SKM-1 (cell line): ENCODE measurements at regions not wholly inside any gene's neighbourhood (a gene's known extent, or its start where the extent isn't known, plus 50 kb on each side); places are given as distances from the start of the nearest gene placed in this dataset.

ENCODE experiments used
- DNase-seq: peaks from one replicate; lab custom pipeline; 2025; ENCODE audit not compliant: unreplicated experiment; lab: John Stamatoyannopoulos, UW

DNA sequence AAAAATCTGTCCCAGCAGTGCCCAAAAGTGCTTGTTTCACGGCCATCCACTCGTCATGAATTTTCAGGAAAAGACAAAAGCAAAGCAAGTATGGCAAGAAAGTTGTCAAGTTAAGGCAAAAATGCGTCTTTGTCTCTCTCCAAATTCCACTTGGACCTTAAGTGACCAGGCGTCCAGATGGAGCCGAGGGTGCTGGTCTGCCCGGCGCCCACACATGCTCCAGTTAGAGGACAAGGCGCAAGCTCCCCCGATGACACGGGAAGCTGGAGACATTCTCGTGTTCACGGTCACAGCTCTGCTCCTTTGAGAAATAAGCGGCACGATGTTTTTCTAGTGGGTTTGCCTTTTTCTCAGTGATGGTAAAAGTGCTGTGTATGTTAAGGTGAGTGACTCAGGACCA is 219.0 kb downstream of the BRD1 start:
- DNase-seq: no peak

DNA sequence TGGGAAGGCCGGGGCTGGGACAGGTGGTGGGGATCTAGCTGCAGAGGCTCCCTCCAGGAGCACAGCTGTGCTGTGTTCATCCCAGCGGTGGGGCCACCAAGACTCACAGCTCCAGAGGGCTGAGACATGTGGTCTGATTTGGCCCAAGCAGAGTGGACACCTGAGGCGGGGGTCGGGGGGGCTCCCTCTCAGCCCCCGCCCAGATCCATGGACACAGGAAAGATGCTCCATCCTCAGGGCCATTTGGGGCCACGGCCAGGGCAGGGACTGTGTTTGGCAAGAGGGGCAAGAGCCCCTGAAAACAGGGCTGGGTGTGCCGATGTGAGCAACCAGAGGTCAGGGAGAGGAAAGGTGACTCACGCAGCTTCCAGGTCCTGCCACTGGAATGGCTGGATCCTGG is 219.4 kb downstream of the BRD1 start:
- no peak for DNase-seq

DNA sequence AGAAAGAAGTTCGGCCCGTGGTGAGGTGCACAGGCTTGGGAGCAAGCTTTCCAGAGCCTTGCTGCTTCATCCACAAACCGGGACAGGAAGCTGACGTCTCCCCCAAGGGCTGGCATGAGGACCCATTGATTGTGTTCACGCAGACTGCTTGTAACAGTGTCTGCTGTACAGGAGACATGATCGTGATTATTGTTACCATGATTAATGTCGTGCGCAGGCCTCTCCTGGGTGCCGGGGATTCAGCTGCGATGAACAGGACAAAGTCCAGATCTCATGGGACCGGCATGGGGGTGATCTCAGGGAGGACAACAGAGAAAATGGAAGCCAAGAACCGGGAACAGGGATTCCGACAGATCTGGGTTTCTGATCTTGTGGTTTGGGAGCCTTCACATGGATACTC is 219.9 kb downstream of the BRD1 start:
- no peak for DNase-seq

DNA sequence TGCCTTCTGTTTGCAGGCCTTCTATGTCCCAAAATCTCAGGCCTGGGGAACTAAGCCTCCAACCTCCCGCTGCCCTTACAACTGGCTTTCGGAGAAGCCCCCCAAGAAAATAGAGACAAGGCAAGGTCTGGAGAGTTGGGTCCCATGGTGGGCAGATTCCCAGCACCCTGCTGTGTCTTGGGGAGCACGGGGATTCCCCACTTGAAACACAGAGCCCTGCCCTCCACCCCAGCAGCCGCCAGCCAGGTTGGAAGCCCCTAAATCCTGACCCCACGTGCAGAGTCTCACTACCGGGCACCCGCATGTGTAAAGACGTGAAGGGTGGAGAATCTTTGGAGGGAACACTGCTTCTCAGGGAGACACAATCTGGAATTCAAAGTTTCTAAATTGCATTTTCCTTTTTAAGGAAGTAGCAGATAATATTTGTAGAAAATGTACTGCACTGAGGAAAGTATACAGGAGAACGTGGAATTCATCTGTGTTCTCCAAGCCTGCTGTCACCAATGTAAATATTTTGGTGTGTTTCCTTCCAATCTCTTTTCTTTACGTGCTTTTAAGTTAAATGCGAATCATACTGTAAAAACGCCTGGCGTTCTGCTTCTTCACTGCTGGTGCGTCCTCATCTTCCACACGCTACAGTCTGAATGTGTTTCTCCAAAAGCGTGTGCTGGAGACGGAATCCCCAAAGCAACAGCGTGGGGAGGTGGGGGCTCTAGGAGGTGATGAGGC is 220.9 kb downstream of the BRD1 start:
- no peak for DNase-seq

DNA sequence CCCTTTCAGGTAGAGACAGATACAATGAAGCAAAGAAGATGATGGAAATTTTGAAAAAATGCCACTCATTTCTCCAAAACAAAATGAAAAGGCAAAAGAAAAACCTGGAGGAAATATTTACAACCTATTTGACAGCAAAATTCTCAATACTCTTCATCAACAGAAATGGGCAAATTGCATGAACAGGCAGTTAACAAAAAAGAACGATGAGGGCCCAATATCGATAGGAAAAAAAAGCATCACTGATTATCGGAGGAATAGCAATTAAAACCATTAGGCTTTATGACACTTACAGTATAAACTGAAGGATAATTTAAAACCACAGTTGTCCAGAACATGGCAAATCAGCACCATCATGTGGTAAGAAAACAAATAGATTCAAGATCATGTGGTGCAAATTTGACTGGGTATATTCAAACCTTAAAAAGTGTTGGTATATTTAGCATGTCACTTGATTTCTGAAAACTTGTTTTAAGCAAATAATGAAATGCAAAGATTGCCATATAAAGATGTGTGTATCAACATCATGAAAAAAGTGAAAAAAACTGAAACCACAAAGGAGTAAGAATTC is 222.9 kb downstream of the BRD1 start:
- no peak for DNase-seq

DNA sequence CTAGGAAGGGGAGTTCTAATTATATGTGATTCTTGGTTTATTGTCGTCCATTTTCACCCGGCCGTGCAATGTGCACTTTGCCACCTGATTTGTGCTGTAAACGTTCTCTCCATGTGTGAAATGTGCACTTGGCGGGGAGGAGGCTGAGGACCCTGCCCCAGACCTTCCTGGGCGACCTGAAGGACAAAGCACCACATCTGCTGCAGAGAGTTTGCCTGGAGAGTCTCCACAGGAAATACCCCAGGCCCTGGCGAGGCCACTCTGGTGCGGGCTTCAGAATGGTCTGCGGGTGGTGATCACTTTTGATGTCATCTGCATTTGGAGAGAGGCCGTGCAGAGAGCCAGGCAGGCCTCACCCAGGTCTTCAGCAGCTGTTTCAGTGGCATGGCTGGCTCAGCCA is 224.7 kb downstream of the BRD1 start:
- DNase-seq: no peak

DNA sequence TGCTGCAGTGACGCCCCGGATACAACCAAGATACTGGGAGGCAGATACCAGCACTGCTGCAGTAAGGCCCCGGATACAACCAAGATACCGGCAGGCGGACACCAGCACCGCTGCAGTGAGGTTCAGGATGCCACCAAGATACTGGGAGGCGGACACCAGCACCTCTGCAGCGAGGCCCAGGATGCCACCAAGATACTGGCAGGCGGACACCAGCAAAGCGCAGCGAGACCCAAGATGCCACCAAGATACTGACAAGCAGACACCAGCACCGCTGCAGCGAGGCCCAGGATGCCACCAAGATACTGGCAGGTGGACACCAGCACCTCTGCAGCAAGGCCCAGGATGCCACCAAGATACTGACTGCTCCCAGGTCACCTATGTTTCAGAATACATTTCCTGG is 225.2 kb downstream of the BRD1 start:
- DNase-seq: no peak

DNA sequence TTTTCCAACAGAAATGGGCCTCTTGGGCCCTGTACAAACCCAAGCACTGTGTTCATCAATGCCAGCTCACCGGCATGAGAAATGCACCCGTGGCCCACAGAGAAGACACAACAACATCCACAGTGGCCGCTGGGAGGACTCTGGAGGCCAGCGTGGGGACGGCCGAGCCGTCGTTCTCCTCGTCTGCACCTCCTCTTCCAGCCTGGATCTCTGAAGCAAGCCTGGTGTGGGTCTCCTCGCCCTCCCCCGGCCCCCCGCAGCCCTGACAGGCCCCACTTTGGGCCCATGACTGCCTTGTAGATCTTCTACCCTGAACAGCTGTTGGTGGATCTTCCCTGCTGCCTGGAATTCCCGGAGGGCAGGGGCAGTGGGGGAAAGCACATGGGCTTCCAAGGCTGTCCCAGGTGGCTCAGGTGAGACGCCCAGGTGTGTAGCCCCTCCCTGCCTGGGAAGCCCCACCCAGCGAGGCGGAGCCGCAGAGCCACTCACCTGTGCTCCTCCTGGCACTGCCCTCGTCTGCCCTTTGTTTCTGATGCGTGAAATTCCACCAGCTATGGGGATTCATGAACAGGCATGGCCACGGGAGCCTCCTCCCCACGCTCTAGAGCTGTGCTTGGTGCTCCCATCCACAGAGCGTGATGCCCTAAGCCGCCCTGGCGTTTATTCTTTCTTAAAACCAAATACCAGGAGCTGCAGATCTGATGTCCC is 225.9 kb downstream of the BRD1 start:
- no peak for DNase-seq

DNA sequence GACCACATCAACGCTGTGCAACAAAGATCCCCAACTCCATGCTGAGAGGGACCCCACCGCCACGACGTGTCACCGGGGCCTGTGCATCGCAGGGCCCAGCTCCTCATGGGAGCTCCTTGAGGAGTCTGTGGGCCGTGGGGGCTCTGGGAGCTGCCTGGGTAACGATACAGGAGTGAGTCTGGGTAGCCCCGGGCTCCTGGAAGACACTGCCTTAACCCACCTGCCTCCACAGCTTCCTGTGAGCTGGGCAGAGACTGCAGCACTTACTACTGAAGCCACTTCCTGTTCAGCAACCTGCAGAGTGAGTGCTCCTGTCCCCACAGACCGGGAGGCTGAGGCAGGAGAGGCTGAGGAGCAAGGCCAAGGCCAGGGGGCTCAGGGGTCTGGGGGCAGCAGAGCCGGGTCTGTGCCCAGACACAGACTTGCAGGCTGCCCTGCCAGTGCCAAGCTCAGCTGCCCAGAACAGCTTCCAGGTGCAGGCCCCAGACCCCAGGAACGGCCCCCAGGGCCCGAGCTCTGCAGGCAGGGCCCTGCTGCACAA is 226.7 kb downstream of the BRD1 start:
- no peak for DNase-seq

DNA sequence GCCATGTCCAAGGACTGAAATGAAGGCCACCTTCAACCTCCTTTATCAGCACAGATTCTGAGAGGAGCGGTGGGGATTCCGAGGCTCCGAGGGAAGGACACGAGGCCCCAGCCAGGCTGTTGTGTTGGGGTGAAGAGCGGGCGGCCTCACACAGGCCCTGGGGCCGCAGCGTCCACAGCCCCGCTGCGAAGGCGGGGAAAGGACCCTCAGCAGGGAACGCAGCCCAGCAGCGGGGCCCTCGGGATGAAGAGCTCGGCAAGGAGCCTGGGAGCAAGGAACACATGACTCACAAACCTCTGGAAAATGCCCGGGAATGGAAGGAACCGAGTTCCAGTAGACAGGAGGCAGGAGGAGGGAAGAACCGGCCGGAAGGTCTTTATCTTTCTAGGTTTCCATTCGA is 227.2 kb downstream of the BRD1 start:
- DNase-seq: no peak

DNA sequence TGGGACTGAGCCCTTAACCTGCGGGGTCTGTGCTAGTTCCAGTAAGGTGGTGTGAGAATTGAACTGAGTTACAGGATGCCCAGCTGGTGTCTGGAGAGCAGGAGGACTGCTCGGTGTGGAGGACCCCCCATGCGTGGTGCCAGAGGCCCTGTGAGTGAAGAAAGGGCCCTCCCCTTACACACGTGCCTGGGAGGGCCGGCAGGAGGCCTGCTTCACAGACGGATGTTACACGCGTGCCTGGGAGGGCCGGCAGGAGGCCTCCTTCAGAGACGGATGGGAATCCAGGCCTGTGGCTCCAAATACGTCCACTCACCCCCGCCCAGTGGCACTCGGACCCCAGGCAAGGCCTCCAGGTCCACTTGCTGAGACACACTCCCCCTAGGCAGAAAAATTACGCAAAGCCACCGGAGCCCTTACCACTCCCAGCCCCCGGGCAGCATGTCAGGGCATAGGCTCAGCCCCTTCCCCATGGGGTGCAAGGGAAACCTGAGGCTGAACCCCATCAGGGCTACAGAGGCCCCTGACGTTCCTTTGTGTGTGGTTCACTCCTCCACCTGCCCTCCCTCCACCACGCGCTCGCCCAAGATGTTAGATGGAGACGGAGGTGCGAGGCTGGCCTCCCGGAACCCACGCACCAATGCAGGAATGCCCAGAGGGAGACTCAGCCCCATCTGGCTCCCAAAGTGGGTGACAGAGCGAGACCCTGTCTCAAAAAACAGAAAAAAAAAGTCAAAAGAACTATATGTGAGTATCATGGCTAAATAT is 227.8 kb downstream of the BRD1 start:
- no peak for DNase-seq

DNA sequence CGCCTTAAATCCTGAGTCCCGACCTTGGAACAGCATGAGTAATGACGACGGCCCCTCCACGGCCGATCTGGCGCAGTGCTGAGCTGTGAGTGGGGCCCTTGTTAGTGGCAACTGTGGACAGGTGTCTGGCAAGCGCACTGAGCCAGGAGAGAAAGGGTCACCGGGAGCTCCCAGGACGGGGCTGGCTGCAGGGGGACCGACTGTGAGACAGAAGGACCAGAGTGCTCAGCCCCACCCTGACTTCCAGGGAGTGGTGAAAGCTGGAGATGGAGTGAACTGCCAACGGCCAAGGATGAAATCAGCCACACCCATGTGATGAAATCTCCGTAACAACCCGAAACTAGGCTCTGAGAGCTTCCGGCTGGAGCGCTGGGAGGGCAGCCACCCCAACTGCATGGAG is 228.6 kb downstream of the BRD1 start:
- DNase-seq: no peak

DNA sequence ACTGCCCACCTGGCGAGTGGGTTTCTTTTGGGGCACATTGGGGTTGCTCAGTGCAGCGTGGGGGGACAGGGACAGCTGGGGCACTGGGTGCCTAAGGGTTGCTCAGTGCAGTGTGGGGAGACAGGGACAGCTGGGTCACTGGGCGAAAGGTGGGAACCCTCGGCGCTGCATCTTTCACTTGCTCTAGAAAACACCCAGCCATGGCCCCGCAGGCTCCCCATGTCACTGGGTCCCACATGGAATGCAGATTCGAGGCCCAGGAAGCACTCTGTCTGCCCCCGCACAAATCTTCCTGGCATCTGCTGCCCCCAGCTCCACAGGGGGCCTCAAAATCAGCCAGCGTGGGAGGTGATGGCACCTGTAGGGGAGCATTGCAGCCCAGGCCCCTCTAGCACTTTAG is 229.3 kb downstream of the BRD1 start:
- no peak for DNase-seq

DNA sequence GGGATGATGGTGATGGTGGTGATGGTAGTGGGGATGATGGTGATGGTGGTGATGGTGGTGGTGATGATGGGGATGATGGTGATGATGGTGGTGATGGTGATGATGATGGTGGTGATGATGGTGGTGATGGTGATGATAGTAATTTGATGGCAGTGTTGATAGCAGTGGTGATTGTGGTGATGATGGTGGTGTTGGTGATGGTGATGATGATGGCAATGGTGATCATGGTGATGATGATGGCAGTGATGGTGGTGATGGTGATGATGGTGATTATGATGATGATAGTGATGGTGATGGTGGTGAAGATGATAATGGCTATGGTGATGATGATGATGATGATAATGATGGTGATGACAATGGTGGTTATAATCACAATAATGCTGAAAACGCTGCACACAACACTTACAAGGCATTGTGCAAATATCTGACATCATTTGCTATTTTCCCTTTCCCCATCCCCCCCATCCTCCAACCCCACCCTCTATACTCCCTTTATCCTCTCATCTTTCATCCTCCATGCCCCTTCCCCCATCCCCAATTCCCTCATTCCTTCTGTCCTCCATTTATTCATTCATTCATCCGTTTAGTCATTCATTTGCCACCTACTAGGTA is 230.1 kb downstream of the BRD1 start:
- no peak for DNase-seq

DNA sequence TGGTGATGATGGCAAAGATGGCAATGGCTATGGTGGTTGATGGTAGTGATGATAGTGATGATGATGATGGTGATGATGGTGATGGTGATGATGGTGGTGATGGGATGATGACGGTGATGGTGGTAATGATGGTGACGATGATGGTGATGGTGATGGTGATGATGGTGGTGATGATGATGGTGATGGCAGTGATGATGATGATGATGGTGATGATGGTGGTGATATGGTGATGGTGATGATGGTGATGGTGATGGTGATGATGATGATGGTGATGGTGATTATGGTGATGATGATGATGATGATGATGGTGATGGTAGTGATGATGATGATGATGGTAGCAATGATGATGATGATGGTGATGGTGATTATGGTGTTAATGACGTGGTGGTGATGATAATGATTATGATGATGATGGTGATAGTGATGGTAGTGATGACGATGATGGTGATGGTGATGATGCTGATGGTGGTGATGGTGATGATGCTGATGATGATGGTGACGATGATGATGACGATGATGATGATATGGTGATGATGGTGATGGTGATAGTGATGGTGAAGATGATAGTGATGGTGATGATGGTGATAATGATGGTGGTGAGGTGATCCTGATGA is 232.1 kb downstream of the BRD1 start:
- DNase-seq: no peak

DNA sequence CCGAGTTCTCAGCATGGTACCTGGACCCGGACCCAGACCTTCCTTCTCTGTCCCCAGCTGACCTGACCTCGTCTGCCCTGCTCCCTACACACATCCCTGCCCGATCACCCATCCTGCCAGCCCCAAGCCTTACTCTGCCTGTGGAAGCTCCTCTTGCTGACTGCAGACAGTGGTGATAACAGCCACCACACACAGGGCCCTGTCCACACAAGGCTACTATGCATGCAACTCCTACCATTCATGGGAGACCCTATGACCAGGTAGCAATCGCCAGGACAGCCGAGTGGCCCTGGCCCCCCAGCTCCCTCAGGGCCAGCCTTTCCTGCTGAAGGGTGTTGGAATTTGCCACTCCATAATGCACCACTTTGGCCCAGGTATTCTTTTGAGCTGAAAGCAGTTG is 233.6 kb downstream of the BRD1 start:
- DNase-seq: no peak

DNA sequence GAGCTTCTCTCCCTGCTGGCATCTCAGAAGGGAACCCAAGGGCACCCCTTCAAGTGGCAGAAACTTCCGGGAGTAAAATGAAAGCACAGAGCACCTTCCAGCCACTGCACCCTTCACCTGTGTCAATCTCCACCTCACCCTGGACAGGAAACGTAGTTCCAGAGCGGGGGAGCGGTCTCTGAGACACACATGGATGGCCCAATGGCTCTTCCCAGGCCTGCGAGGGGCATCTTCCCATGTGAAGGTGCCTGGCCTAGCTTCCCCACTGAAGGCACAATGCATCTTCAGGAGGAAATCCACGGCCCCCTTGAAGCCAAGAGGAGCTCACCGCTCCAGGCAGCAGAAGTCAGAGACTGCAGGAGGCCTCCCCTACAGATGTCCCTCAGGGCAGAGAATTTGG is 234.2 kb downstream of the BRD1 start:
- no peak for DNase-seq

DNA sequence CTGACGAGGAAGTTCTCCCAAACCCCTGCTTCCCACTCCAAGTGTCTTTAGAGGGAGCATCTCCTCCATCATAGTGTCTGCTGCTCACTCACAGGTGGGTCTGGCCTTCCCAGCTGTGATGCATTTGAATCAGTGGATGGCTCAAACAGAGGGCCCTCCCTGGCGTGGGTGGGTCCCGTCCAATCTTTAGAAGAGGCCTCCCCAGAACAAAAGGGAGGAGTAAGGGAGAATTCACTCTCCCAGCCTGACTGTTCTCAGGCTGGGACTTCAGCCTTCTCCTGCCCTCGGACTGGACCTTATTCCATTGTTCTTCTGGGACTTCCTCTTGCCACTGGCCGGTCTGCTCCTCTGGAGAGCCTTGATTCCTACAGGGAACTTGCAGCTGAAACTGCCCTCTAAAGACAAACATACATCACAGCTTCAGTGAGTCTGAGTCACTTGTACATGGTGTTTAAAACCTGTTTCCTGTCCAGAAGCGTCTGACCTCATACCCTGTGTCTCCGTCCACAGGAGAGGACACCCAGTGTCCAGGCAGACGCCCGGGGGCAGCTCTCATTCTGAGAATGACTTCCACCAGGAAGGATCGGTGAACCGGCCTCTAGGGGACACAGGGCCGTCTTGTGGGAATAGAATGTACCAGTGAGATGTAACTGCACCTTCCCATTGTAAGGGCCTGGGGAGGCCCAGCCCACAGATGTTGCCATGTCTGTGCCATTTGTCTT is 234.7 kb downstream of the BRD1 start:
- DNase-seq: no peak

DNA sequence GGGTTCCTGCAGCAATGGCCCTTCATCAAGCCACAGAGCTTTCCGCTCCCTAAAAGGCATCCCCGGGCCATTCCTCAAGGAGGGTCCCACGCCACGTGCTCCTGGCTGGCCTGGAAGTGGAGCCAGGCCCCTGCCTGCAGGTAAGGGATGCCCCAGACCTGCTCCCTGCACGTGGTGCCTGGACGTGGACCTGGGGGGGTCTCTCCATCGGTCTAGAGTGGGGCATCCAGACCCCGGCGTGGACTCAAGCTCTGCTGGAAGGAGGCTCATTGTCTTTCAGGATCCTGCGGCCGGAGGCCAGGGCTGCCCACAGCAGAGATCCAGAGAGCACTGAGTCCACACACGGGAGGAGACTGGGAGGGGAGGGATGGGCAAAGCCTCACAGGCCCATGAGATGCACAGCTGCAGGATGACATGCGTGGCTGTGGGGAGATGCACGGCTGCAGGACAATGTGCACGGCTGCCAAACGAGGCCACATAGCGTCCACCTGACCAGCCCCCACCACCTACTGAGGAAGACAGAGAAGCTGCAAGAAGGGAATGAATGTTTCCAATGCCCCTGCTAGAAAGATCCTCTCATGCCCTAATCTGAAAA is 236.7 kb downstream of the BRD1 start:
- DNase-seq: no peak

DNA sequence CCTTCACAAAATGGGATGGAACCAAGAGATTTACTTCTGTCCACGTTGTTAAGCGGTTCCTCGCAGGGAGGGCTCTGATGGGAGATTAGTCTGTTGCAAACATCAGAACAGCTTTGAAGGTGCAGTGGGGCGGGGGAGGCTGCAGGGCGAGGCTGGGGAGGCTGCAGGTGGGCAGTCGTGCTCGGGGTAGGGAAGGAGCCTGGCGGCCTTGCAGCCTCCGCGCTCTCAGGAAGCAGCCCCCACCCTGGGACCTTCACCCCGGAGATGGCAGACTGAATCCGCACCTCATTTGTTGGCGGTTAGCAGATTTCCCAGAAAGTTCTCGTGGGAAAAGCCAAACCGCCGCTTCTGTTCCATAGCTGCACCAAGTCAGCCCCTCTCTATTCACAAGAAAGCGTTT is 237.3 kb downstream of the BRD1 start:
- no peak for DNase-seq
